Duodenal mucosa (tissue), 2 donors: ENCODE measurements at regions not wholly inside any gene's neighbourhood (a gene's known extent, or its start where the extent isn't known, plus 50 kb on each side); places are given as distances from the start of the nearest gene placed in this dataset.

Experiments used
- H3K27ac ChIP-seq: one replicate; pipeline ENCODE4 v1.7.0; 2013; ENCODE audit warnings: low read depth, low read length
- H3K27me3 ChIP-seq, 2 donors: one replicate each; pipeline ENCODE4 v1.7.0; 2013; ENCODE audit warnings: low read length in 2 of 2, control low read depth in 1 of 2; ENCODE audit not compliant: insufficient read depth in 2 of 2, control insufficient read depth in 1 of 2
- H3K36me3 ChIP-seq, 2 donors: one replicate each; pipeline ENCODE4 v1.7.0; 2013; ENCODE audit warnings: low read length in 2 of 2, control low read depth in 1 of 2; ENCODE audit not compliant: insufficient read depth in 2 of 2, control insufficient read depth in 1 of 2
- H3K4me1 ChIP-seq, 2 donors: one replicate each; pipeline ENCODE4 v1.7.0; 2013; ENCODE audit warnings: low read length in 2 of 2, control low read depth in 1 of 2; ENCODE audit not compliant: insufficient read depth in 2 of 2, control insufficient read depth in 1 of 2
- H3K4me3 ChIP-seq, 2 donors: one replicate each; pipeline ENCODE4 v1.7.0; 2013; ENCODE audit warnings: low read length in 2 of 2, low read depth in 1 of 2
- H3K9ac ChIP-seq, 2 donors: one replicate each; pipeline ENCODE4 v1.7.0; 2013; ENCODE audit warnings: low read length in 2 of 2, low read depth in 1 of 2
- H3K9me3 ChIP-seq, 2 donors: one replicate each; pipeline ENCODE4 v1.7.0; 2013; ENCODE audit warnings: low read length in 2 of 2, control low read depth in 1 of 2; ENCODE audit not compliant: control insufficient read depth in 1 of 2

DNA sequence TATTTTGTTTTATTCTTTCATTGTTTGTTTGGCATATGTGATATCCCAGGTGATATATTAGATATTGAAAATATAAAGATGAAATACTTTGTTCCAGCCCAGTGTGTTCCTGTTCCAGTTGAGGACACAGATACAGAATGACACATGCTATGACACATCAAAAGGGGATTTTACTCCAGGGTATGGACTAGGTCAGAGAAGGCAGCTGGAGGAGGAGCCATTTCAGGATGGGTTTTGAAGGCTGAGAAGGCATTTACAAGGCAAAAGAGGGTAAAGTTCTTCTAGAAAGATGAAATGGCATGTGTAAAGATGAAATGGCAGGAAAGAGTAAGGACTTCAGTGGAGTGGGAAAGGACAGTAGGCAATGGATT, 163.8 kb downstream of the ZIC1 start:
- no peaks in the 10 kb centered on the region for H3K36me3 ChIP-seq
- no peaks in the 10 kb centered on the region for H3K4me1 ChIP-seq
- H3K9me3 ChIP-seq = no peaks in the 10 kb centered on the region
- no peak overlapping the region for H3K9ac ChIP-seq
- H3K27me3 ChIP-seq = no peaks in the 10 kb centered on the region
- no peak overlapping the region for H3K4me3 ChIP-seq
- H3K27ac ChIP-seq = no peak overlapping the region

DNA sequence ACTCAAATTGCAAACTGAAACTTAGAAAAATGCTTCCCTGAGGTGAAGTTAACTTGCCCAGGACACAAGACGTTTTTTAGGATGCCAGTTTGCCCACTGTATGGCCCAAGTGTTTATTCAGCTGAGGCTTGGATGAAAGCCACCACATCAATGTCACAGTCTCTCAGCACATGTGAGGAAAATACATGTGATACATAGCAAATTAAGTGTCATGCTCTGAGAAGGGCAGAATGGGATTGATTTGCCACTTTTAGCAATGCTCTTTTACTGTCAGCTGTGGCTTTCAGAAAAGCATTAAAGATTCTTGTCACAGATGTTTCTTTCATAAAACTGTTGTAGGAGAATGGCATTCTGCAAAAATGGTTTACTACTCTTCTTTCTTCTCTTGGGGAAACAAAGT, 165.5 kb downstream of the ZIC1 start:
- Histone ChIP-seq H3K9ac (no peak overlapping the region), H3K4me1 (no peaks in the 10 kb centered on the region), H3K27ac (no peak overlapping the region)

DNA sequence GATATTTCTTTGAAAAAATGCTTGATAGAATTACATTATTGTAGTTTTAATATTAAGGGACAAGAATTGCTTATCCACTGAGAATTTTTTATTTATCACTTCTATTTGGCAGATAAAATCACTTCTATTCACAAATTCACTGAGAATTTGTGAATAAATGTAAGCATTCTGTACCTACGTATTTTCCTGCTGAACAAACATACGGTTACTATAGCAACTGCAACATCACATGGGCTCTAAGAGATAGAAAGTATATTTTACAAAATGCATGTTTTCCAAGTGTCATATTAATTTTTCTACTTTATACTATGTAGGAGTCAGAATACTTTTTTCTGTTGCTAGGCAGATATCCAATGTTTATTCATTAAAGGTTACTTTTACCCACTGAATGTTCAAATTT, 166.2 kb downstream of the ZIC1 start:
- H3K9ac ChIP-seq = no peak overlapping the region
- no peaks in the 10 kb centered on the region for H3K9me3 ChIP-seq
- no peaks in the 10 kb centered on the region for H3K4me1 ChIP-seq
- H3K4me3 ChIP-seq = no peak overlapping the region
- no peak overlapping the region for H3K27ac ChIP-seq
- H3K36me3 ChIP-seq = no peaks in the 10 kb centered on the region
- no peaks in the 10 kb centered on the region for H3K27me3 ChIP-seq

More for the DNA sequence above, 165.5 kb downstream of the ZIC1 start:
- Histone ChIP-seq H3K4me3 (no peak overlapping the region), H3K9me3 (no peaks in the 10 kb centered on the region), H3K36me3 (no peaks in the 10 kb centered on the region), H3K27me3 (no peaks in the 10 kb centered on the region)

DNA sequence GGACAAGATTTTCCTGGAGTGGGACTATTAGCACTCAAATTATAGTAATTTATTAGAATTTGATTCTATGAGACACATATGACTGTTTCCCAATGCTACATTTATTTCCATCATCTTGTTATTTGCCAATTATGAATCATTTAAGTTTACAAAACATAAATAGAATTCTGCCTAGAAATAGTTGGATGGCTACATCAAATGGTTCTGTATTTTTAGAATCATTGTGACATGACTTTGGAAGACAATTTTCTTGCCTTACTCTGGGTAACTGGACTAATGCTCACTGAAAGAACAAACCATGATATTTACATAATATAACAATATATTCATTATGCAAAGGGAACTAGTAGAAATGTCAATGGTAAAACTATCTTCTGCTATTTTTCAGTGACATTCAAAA, 173.5 kb downstream of the ZIC1 start:
- no peaks in the 10 kb centered on the region for H3K4me1 ChIP-seq
- no peak overlapping the region for H3K9ac ChIP-seq
- H3K27ac ChIP-seq = no peak overlapping the region
- no peaks in the 10 kb centered on the region for H3K9me3 ChIP-seq
- no peaks in the 10 kb centered on the region for H3K36me3 ChIP-seq
- no peak overlapping the region for H3K4me3 ChIP-seq
- no peaks in the 10 kb centered on the region for H3K27me3 ChIP-seq

DNA sequence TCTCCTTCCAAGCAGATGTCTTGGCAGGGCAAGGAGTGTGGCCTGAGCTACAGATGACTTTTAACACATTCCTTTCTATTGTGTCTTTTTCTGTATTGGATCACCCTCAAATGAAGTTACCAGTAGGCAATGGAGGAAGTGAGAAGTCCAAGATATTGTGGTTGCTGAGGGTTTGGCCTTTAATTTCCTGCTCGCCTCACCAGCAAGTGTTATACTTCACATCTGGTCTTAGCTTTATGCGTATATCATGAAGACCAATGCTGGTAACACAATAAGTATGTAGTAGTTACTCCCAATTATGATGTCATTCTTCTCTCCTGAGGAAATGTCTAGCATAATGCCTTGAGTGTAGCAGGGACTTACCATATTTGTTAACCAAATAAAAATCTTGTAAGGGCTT, 179.9 kb downstream of the ZIC1 start:
- no peaks in the 10 kb centered on the region for H3K9me3 ChIP-seq

DNA sequence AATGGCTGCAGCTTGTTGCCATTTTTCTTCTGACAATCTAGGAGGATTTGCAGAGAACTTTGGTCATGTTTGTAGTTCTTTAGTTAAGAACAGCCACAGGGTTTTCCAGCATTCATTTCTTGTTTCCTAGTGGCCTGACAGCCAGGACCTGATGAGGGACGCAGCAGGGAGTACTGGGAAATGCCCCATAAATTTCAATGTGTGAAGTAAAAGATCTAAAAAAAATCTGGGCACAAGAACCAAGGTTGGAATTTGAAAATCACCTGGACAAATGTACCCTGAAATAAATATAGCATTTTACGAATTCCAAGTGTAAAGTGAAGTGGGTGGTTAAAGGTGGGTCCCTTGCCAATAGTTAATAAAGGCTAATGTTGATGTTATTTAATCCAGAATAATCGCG, 195.0 kb downstream of the ZIC1 start:
- Histone ChIP-seq H3K9ac (no peak overlapping the region), H3K36me3 (no peaks in the 10 kb centered on the region), H3K9me3 (peaks cover 0 to 8% of the 10 kb centered on the region in 2 donors), H3K4me3 (no peak overlapping the region), H3K27me3 (no peaks in the 10 kb centered on the region), H3K4me1 (no peaks in the 10 kb centered on the region), H3K27ac (no peak overlapping the region)

More for the DNA sequence above, 179.9 kb downstream of the ZIC1 start:
- no peak overlapping the region for H3K9ac ChIP-seq
- no peaks in the 10 kb centered on the region for H3K36me3 ChIP-seq
- no peaks in the 10 kb centered on the region for H3K27me3 ChIP-seq
- no peaks in the 10 kb centered on the region for H3K4me1 ChIP-seq
- no peak overlapping the region for H3K27ac ChIP-seq
- H3K4me3 ChIP-seq = no peak overlapping the region

DNA sequence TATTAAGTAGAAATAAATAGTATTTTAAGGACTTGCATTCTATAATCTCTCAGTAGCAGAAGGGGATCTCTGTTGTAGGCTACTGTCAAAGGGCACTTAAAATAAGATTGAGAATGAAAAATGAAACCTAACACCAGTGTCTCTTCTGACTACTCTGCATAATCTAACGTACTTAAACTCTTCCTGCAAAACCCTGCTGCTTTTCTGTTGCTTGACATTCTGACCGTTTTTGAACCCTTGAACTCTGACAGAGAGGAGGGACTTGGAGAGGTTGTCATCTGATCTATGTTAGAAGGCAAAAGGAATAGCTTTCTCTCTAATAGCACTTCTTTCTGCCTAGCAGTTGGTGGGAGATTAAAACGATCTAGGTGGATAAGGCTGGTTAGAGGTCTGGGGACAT, 204.6 kb downstream of the ZIC1 start:
- Histone ChIP-seq H3K9ac (no peak overlapping the region), H3K9me3 (no peaks in the 10 kb centered on the region), H3K4me3 (no peak overlapping the region), H3K27me3 (no peaks in the 10 kb centered on the region), H3K36me3 (no peaks in the 10 kb centered on the region), H3K27ac (no peak overlapping the region), H3K4me1 (no peaks in the 10 kb centered on the region)

DNA sequence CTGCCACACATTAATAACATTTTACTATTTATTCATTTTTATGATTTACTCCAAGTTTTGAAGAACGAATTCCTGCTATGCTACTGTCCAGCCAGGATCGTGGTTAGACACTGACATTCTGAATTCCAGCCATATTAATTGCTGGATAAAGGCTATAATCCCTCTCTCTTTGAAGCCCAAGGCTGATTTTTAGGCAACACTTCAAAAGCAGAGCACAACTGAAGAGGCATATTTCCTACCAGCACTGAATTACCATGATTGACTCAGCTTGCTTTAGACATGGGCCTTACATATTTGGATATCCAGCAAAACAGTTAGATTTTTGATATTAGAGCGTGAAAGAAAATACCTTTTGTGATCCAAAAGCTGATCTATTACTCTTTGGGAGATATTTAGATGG, 205.0 kb downstream of the ZIC1 start:
- Histone ChIP-seq H3K4me3 (no peak overlapping the region), H3K27me3 (no peaks in the 10 kb centered on the region), H3K27ac (no peak overlapping the region), H3K9ac (no peak overlapping the region), H3K9me3 (no peaks in the 10 kb centered on the region), H3K36me3 (no peaks in the 10 kb centered on the region), H3K4me1 (no peaks in the 10 kb centered on the region)

DNA sequence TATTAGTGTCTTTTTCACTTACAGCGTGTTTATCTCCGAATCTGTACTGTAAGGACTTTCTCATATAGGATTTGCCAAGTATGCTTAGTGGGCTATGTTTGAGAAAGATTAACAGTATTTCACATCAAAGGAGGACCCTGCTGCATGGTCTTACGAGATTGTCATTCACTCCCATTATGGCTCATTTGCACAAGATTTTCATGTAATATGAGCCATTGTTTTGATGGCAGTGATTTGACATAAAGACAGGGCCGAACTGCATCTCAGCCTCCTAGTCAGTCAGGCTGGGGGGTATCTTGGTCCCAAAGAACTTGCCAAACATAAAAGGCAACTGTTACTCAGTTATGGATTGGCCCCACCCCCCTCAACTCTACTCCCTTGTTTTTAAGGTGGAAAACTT, 205.9 kb downstream of the ZIC1 start:
- H3K27me3 ChIP-seq = no peaks in the 10 kb centered on the region
- no peak overlapping the region for H3K27ac ChIP-seq
- no peaks in the 10 kb centered on the region for H3K4me1 ChIP-seq
- no peak overlapping the region for H3K4me3 ChIP-seq
- H3K36me3 ChIP-seq = no peaks in the 10 kb centered on the region
- H3K9me3 ChIP-seq = no peaks in the 10 kb centered on the region
- no peak overlapping the region for H3K9ac ChIP-seq

DNA sequence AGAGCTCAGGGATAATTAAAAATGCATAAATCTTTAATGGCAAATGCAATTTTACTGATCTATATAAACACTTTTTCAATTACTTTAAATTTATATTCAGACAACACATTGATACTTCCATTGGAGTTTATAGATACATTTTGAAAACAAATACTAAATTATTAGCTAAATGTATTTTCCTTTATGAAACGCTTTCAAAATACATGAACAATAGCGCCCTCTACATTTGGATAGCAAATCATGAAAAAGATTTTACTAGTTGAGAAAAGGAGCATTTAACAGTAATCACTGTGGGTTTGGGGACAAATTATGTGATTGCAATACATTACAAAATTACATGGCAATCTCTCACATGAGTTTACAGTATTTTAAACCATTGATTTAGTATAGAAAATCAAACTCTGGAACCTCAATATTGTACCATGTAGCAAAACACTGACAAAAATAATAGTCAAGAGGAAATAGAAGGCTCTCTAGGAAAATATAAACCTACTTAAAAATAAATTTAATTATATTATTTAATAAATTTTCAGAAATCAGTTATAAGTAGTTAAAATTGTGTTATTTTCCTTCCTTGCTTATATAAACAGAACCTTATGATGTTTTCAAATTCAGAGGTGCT, 207.9 kb downstream of the ZIC1 start:
- H3K4me3 ChIP-seq = no peak overlapping the region
- no peaks in the 10 kb centered on the region for H3K36me3 ChIP-seq
- H3K27ac ChIP-seq = no peak overlapping the region

DNA sequence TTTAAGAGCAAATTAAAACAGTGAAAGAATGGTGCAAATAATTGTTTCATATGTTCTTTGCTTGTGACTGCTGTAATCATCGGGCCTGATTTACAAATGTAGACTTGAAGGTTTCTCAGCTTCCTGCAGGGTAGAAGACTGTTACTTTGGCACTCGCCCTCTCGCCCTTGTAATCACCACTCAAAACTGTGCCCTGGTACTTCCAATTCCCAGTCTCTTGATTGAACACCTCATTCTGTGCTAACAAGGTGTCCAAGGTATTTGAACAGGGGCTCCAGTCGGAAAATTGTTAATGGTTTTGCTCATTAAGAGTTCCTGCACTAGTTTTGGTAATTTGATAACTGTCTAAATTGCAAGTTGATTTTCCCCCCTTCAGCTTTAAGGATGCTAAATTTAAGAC, 209.5 kb downstream of the ZIC1 start:
- Histone ChIP-seq H3K4me1 (no peaks in the 10 kb centered on the region), H3K9ac (no peak overlapping the region), H3K27me3 (no peaks in the 10 kb centered on the region), H3K27ac (no peak overlapping the region), H3K36me3 (no peaks in the 10 kb centered on the region), H3K9me3 (no peaks in the 10 kb centered on the region), H3K4me3 (no peak overlapping the region)

More for the DNA sequence above, 207.9 kb downstream of the ZIC1 start:
- H3K4me1 ChIP-seq = no peaks in the 10 kb centered on the region
- no peaks in the 10 kb centered on the region for H3K27me3 ChIP-seq
- no peak overlapping the region for H3K9ac ChIP-seq
- H3K9me3 ChIP-seq = no peaks in the 10 kb centered on the region
